ENCODE measurements at regions not wholly inside any gene's neighbourhood (a gene's known extent, or its start where the extent isn't known, plus 50 kb on each side); places are given as distances from the start of the nearest gene placed in this dataset.

DNA sequence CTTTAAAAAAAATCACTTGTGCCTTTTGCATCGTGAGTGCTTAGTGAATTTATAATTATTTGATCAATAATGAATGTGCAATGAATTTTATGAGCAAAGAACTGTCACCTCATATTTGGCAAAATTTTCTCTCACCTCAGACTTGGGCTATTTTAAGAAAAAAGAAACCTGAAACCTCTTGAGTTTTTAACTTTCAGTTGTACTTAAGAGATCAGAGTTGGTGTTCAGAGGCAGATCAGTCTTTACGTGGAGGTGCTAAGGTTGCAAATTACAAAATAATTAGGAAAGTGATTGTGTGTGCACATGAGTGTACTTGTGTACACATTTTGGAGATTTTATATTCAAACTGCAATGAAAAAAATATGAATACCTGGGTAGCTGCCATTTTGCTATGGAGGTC is 218.7 kb upstream of the RBFOX1 start:
- TF ChIP-seq, protein P1, sequence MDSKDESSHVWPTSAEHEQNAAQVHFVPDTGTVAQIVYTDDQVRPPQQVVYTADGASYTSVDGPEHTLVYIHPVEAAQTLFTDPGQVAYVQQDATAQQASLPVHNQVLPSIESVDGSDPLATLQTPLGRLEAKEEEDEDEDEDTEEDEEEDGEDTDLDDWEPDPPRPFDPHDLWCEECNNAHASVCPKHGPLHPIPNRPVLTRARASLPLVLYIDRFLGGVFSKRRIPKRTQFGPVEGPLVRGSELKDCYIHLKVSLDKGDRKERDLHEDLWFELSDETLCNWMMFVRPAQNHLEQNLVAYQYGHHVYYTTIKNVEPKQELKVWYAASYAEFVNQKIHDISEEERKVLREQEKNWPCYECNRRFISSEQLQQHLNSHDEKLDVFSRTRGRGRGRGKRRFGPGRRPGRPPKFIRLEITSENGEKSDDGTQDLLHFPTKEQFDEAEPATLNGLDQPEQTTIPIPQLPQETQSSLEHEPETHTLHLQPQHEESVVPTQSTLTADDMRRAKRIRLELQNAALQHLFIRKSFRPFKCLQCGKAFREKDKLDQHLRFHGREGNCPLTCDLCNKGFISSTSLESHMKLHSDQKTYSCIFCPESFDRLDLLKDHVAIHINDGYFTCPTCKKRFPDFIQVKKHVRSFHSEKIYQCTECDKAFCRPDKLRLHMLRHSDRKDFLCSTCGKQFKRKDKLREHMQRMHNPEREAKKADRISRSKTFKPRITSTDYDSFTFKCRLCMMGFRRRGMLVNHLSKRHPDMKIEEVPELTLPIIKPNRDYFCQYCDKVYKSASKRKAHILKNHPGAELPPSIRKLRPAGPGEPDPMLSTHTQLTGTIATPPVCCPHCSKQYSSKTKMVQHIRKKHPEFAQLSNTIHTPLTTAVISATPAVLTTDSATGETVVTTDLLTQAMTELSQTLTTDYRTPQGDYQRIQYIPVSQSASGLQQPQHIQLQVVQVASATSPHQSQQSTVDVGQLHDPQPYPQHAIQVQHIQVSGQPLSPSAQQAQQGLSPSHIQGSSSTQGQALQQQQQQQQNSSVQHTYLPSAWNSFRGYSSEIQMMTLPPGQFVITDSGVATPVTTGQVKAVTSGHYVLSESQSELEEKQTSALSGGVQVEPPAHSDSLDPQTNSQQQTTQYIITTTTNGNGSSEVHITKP (tag by site-specific recombination; IDR thresholded peaks at IDR 0.05) = no peak
- TF ChIP-seq ZEB2 (tag by site-specific recombination; IDR thresholded peaks at IDR 0.05) (no peak), ZNF501 (tag by site-specific recombination; IDR thresholded peaks at IDR 0.05) (no peak), ZNF629 (tag by site-specific recombination; IDR thresholded peaks at IDR 0.05) (no peak)
- TF ChIP-seq, protein P2, sequence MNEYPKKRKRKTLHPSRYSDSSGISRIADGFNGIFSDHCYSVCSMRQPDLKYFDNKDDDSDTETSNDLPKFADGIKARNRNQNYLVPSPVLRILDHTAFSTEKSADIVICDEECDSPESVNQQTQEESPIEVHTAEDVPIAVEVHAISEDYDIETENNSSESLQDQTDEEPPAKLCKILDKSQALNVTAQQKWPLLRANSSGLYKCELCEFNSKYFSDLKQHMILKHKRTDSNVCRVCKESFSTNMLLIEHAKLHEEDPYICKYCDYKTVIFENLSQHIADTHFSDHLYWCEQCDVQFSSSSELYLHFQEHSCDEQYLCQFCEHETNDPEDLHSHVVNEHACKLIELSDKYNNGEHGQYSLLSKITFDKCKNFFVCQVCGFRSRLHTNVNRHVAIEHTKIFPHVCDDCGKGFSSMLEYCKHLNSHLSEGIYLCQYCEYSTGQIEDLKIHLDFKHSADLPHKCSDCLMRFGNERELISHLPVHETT (tag by site-specific recombination; IDR thresholded peaks at IDR 0.05) = no peak
- TF ChIP-seq, protein P3, sequence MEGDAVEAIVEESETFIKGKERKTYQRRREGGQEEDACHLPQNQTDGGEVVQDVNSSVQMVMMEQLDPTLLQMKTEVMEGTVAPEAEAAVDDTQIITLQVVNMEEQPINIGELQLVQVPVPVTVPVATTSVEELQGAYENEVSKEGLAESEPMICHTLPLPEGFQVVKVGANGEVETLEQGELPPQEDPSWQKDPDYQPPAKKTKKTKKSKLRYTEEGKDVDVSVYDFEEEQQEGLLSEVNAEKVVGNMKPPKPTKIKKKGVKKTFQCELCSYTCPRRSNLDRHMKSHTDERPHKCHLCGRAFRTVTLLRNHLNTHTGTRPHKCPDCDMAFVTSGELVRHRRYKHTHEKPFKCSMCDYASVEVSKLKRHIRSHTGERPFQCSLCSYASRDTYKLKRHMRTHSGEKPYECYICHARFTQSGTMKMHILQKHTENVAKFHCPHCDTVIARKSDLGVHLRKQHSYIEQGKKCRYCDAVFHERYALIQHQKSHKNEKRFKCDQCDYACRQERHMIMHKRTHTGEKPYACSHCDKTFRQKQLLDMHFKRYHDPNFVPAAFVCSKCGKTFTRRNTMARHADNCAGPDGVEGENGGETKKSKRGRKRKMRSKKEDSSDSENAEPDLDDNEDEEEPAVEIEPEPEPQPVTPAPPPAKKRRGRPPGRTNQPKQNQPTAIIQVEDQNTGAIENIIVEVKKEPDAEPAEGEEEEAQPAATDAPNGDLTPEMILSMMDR (tag by site-specific recombination; IDR thresholded peaks at IDR 0.05) = no peak
- TF ChIP-seq, protein P4, sequence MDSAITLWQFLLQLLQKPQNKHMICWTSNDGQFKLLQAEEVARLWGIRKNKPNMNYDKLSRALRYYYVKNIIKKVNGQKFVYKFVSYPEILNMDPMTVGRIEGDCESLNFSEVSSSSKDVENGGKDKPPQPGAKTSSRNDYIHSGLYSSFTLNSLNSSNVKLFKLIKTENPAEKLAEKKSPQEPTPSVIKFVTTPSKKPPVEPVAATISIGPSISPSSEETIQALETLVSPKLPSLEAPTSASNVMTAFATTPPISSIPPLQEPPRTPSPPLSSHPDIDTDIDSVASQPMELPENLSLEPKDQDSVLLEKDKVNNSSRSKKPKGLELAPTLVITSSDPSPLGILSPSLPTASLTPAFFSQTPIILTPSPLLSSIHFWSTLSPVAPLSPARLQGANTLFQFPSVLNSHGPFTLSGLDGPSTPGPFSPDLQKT (IDR thresholded peaks at IDR 0.05; ENCODE audit: borderline replicate concordance, low read depth, low read length) = no peak

Measured in HEK293 (cell line).